NCI-H446 (cell line): ENCODE measurements at regions not wholly inside any gene's neighbourhood (a gene's known extent, or its start where the extent isn't known, plus 50 kb on each side); places are given as distances from the start of the nearest gene placed in this dataset.
"Not testable (repeated sequence)": the region's sequence is repeated elsewhere in the genome, so short reads cannot be mapped to it uniquely, and the experiment has no call there.

Experiments
- DNase-seq, 2 experiments: peaks; one replicate each; lab custom pipeline; 2025; lab: John Stamatoyannopoulos, UW

- DNase-seq = no peak
Measured at GRCh38 chr12:131192951-131193350, 239.2 kb downstream of the ADGRD1 start.

GRCh38 chr12:131194166-131194565 is 240.5 kb downstream of the ADGRD1 start:
- DNase-seq = no peak

GRCh38 chr12:131195796-131196195 is 242.1 kb downstream of the ADGRD1 start:
- no peak for DNase-seq

GRCh38 chr12:131196220-131196619 is 242.5 kb downstream of the ADGRD1 start:
- DNase-seq = no peak

- DNase-seq = no peak
Measured at GRCh38 chr12:131197490-131197889, 243.8 kb downstream of the ADGRD1 start.

- no peak for DNase-seq
Measured at GRCh38 chr12:131199221-131199620, 245.5 kb downstream of the ADGRD1 start.

GRCh38 chr12:131201912-131202311 is 248.2 kb downstream of the ADGRD1 start:
- DNase-seq = not testable (repeated sequence)

- no peak for DNase-seq
Measured at GRCh38 chr12:131202592-131203378, 249.1 kb downstream of the ADGRD1 start.

- no peak for DNase-seq
Measured at GRCh38 chr12:131203666-131204415, 250.1 kb downstream of the ADGRD1 start.

- no peak for DNase-seq
Measured at GRCh38 chr12:131204416-131205274, 250.9 kb downstream of the ADGRD1 start.

GRCh38 chr12:131205275-131205933 is 251.7 kb downstream of the ADGRD1 start:
- not testable (repeated sequence) for DNase-seq

GRCh38 chr12:131206630-131207299 is 253.1 kb downstream of the ADGRD1 start:
- not testable (repeated sequence) for DNase-seq

- DNase-seq = not testable (repeated sequence)
Measured at GRCh38 chr12:131207300-131207660, 253.6 kb downstream of the ADGRD1 start.

GRCh38 chr12:131207841-131208240 is 254.1 kb downstream of the ADGRD1 start:
- not testable (repeated sequence) for DNase-seq

- no peak for DNase-seq
Measured at GRCh38 chr12:131208425-131208824, 254.7 kb downstream of the ADGRD1 start.

GRCh38 chr12:131209082-131210070 is 255.7 kb downstream of the ADGRD1 start:
- no peak for DNase-seq

- DNase-seq = no peak
Measured at GRCh38 chr12:131210506-131211339, 257.0 kb downstream of the ADGRD1 start.

- no peak for DNase-seq
Measured at GRCh38 chr12:131211340-131211938, 257.7 kb downstream of the ADGRD1 start.
